NCI-H526 treated with DMSO at 0.1 percent for 48 hours (cell line): ENCODE measurements at regions not wholly inside any gene's neighbourhood (a gene's known extent, or its start where the extent isn't known, plus 50 kb on each side); places are given as distances from the start of the nearest gene placed in this dataset.

Source experiments
- DNase-seq: peaks from one replicate; lab custom pipeline; 2025; lab: John Stamatoyannopoulos, UW

GRCh38 chr11:45063669-45064068 is 82.8 kb upstream of the PRDM11 start:
- no peak for DNase-seq

DNA sequence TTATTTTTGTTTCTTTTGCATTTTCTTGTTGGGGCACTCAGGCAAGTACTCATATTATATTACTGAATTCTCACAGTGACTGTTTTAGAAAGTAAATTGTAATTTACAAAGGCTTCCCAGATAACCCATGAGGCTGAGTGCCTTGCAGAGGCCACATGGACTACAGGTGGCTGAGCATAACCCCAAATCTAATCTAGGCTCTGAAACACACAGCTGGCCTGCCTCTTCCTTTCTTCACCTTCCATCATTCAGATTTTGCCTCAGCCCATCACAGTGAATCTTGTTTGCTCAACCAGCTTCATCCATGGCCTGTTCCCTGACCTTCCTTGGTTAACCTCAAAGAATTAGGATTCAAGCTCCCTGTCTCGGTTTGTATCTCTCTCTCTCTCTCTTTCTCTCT is 78.5 kb upstream of the PRDM11 start:
- no peak for DNase-seq

DNA sequence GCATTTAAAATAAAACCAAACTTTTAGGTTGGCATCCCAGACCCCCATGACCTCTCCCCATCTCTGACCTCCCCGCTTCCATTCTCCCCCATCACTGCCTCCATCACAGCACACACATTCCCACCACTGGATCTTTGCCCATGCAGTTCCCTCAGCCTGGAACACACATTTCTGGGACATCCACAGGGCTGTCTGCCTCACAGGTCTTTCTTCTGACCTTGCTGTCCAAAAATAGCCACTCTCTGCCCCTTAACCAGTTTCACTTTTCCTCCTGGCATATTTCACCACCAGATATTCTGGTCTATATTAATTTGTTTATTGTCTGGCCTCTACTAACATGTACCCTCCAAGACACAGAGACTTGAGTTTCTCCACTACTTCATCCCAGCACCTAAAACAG is 75.2 kb upstream of the PRDM11 start:
- no peak for DNase-seq

- no peak for DNase-seq
Observed at GRCh38 chr11:45073685-45074141, 72.7 kb upstream of the PRDM11 start.

DNA sequence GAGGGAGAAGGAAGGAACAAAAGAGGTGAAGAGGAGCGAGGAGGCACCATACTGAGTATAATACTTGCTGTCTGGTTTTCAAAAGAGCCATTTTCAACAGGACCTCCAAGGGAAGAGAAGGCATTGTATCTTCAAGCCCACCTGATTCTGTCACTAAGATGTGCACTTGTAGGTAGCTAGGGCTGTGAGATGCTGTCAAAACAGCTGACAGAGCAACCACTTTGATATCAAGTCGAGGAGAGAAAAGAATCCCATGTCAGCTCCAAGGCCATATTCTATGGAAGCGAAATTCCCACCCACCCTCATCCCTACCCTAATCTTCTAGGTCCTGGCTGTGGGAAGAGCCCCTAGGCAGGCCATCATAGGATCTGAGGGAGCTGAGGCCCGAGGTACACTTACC is 70.9 kb upstream of the PRDM11 start:
- DNase-seq: no peak

- DNase-seq: no peak
Observed at GRCh38 chr11:45075952-45076351, 70.5 kb upstream of the PRDM11 start.

DNA sequence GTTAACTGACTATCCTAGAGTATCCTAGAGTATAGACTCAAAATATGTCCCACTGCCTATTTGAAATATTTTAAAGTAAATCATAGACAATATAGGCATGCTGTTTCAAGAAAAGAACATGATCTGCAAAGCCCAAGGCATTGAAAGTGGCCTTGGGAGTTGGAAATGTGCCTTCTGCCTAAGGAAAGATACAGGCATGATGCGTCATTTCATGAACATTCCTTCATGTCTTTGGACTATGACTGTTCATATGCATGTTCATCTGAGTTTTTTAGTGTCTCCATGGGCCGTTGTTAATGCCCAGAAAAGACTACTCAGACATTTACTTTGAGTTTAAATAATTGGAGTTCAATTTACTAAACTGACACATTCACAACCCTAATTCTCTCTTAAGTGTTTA is 69.7 kb upstream of the PRDM11 start:
- DNase-seq: no peak

DNA sequence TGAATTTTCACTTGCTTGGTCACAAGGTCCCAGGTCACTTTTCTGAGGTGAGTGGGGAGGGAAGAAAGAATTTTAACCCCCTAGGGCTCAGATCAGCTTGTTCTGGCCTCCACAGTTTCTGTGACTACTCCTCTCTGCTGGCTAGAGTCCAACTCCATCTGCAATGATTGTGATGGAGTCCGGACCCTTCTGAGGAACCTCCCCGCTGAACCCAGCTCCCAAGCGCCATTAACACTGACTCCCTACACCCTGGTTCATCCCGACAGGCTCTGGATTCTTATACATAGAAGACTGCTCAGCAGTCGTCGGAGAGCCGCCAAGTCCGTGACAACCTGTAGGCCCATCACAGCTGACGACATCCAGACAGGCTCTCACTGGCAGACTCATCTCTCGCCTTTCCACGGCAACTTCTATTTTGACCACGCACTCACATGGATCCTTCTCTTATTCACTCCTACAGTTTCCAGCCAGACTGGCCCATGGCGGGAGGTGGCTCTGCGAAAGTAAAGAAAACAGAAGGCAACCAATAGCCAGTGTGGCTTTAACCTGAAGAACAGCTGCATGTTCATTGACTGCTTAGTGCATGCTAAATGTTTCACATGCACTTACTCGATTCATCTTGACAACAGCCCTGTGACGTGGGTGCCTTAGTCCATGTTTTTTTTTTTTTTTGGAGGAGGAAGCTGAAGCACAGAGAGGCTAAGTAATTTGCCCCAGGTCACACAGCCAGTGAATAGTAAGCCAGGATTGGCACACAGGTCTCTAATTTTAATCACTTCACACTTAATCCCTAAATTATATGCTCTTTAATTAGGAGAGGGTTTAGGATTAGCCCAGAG is 68.0 kb upstream of the PRDM11 start:
- DNase-seq: no peak

GRCh38 chr11:45079075-45079444 is 67.4 kb upstream of the PRDM11 start:
- no peak for DNase-seq

- DNase-seq: no peak
Observed at GRCh38 chr11:45079567-45079942, 66.9 kb upstream of the PRDM11 start.

DNA sequence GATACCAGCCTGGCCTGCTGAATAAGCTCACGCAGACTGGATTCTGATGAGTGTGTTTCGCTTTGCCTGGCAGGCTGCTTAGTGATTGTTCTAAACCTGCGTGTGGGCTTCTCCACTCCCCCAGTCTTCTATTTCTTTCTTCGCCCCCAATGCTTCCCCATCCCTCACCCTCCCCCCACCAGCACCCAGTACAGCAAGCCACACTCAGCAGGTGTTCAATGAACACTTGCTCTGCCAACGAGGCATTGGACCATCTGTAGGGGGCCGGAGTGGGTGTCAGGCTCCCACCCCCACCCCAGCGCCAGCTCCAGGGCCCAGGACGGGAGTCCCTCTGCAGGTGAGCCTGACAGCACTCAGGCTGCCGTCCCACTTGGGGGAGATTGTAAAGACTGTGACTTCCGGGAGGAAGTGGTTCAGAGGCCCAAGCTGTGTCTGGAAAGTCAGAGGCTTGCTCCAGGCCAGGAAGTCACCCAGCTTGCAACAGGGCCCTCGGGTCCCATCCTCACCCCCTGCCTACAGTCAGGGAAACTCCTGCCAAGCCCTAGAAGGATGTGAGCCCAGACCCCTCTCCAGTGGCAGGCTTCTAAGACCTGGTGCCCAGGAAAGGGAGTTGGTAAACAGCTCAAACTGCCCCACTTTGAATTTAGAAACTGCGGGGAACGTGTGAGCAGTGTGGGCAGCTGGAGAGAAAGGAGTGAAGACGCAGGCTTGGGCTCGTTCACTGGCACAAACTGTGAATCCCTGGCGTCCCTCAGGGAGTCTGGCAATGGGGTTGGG is 66.3 kb upstream of the PRDM11 start:
- no peak for DNase-seq

GRCh38 chr11:45082744-45083543 is 63.5 kb upstream of the PRDM11 start:
- DNase-seq: no peak

DNA sequence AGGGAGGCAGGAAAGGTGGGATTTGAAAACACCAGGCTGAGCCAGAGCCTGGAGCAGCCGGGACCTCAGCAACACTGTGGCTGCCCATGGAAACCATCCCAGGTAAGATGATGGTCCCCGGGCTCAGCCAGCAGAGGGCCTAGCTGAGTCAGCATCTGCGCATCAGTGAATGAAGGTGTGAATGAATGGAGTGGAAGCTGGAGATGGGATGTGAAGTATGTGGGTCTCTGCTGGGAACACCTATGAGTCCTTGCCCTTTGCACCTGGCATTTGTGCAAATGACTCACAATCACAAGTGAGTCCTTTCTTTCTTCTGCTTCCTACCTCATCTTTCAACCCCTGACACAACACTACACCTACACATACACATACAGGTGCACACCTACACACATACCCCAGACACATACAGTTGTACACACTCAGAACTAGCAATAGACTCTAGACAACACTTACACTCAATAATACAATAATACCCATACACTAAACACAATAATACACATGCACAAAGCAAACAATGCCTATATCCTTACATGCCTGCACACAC is 62.8 kb upstream of the PRDM11 start:
- DNase-seq: no peak

GRCh38 chr11:45085646-45086501 is 60.6 kb upstream of the PRDM11 start:
- DNase-seq: no peak

DNA sequence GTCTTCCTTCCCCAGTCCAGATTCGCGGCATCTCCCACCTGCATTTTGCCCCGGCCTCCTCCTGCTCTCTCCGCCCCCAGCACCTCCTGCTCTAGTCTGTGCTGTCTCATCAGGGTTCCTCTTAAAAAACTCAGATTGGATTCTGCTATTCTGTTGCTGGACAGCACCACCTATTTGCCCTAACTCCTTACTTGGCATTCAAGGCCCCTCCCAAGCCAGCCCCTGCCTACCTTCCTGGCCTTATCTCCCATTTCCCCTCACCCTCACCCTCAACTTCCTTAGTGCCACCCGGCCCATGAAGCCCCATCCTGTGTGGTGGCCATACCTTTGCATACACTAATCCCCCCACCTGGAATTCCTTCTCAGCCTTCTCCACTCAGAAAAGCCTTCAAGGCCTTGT is 59.9 kb upstream of the PRDM11 start:
- DNase-seq: no peak

DNA sequence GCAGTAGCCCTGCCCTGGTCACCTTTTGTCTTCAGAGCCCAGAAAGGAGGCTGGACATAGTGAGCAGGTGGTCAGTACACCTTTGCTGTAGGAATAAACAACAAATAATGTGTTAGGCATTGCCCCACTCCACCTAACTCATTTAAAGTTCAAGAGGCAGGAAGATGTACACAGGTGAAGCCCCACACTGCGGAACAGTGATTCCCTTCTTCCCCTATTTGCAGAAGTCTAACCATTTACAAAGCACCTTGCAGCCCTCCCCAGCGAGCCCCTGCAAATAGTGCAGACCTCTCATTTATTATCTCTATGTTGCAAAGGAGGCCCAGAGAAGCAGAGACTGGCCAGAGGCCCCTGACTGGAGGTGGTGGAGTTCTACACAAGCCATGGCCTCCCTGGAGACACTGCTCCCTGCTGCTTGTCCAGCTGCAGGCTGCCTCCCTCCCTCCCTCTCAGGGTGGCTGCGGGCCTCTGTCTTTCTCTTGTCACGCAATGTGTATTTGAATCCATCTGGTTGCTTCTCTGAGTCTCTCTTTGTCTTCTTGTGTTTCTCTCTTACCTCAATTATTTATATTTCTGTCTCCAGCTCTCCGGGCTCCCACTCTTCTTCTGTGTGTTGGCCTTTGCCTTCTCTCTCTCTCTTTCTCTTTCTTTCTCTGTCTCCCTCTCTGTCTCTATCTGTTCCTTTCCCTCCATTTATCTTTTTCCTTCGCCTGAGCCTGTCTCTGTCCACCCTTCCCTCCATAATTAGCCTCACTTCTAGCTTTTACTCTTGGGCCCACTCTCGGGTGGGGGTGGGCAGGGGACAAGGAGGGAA is 59.1 kb upstream of the PRDM11 start:
- no peak for DNase-seq

GRCh38 chr11:45087900-45088160 is 58.6 kb upstream of the PRDM11 start:
- DNase-seq: no peak

GRCh38 chr11:45089251-45089650 is 57.2 kb upstream of the PRDM11 start:
- DNase-seq: no peak

- no peak for DNase-seq
Observed at GRCh38 chr11:45089676-45090499, 56.6 kb upstream of the PRDM11 start.

- DNase-seq: no peak
Observed at GRCh38 chr11:45090607-45091006, 55.8 kb upstream of the PRDM11 start.
